HEK293 (cell line): ENCODE measurements at regions not wholly inside any gene's neighbourhood (a gene's known extent, or its start where the extent isn't known, plus 50 kb on each side); places are given as distances from the start of the nearest gene placed in this dataset.

Source experiments
- ATF2 ChIP-seq: fragments of 450-650 bp; formaldehyde crosslinking; IDR thresholded peaks from 2 replicates; pipeline ENCODE4 v1.5.1; 2016; ENCODE audit warnings: missing biosample characterization, missing genetic modification characterization, low read depth
- ZBTB1 ChIP-seq: fragments of 450-650 bp; formaldehyde crosslinking; IDR thresholded peaks from 2 replicates; pipeline ENCODE4 v1.5.1; 2016; ENCODE audit warnings: missing biosample characterization, missing genetic modification characterization
- ZNF768 ChIP-seq: fragments of 450-650 bp; formaldehyde crosslinking; IDR thresholded peaks from 2 replicates; pipeline ENCODE4 v1.5.1; 2018; ENCODE audit warnings: missing biosample characterization, mild to moderate bottlenecking, missing genetic modification characterization

- TF ChIP-seq ZNF768 (tag by site-specific recombination) (no peak), ATF2 (tag by site-specific recombination) (no peak), ZBTB1 (tag by site-specific recombination) (no peak)
These were observed 72.4 kb downstream of the RND3 start for GRCh38 chr2:150415022-150415421.
